NCI-H1092 (cell line): ENCODE measurements at regions not wholly inside any gene's neighbourhood (a gene's known extent, or its start where the extent isn't known, plus 50 kb on each side); places are given as distances from the start of the nearest gene placed in this dataset.

Experiments
- DNase-seq: peaks from one replicate; lab custom pipeline; 2025; lab: John Stamatoyannopoulos, UW

- no peak for DNase-seq
Measured at GRCh38 chr10:62550173-62550572, 176.0 kb downstream of the ZNF365 start.

- DNase-seq: no peak
Measured at GRCh38 chr10:62554632-62555199, 180.5 kb downstream of the ZNF365 start.

- DNase-seq: no peak
Measured at GRCh38 chr10:62559481-62560200, 185.5 kb downstream of the ZNF365 start.

GRCh38 chr10:62560201-62560819 is 186.1 kb downstream of the ZNF365 start:
- no peak for DNase-seq

GRCh38 chr10:62561151-62561550 is 187.0 kb downstream of the ZNF365 start:
- DNase-seq: no peak

GRCh38 chr10:62562101-62562500 is 187.9 kb downstream of the ZNF365 start:
- no peak for DNase-seq

GRCh38 chr10:62562795-62563194 is 188.6 kb downstream of the ZNF365 start:
- no peak for DNase-seq

- DNase-seq: no peak
Measured at GRCh38 chr10:62573929-62574328, 199.8 kb downstream of the ZNF365 start.

- no peak for DNase-seq
Measured at GRCh38 chr10:62577076-62577475, 202.9 kb downstream of the ZNF365 start.

GRCh38 chr10:62577666-62578291 is 203.6 kb downstream of the ZNF365 start:
- DNase-seq: no peak

GRCh38 chr10:62578301-62578700 is 204.1 kb downstream of the ZNF365 start:
- no peak for DNase-seq

- no peak for DNase-seq
Measured at GRCh38 chr10:62578916-62579315, 204.7 kb downstream of the ZNF365 start.

GRCh38 chr10:62580396-62580795 is 206.2 kb downstream of the ZNF365 start:
- no peak for DNase-seq

- no peak for DNase-seq
Measured at GRCh38 chr10:62581351-62581750, 207.2 kb downstream of the ZNF365 start.

GRCh38 chr10:62582101-62582705 is 208.0 kb downstream of the ZNF365 start:
- no peak for DNase-seq

- no peak for DNase-seq
Measured at GRCh38 chr10:62582804-62583208, 208.6 kb downstream of the ZNF365 start.

GRCh38 chr10:62583876-62584615 is 209.9 kb downstream of the ZNF365 start:
- no peak for DNase-seq

- DNase-seq: no peak
Measured at GRCh38 chr10:62584731-62585130, 210.6 kb downstream of the ZNF365 start.

- DNase-seq: no peak
Measured at GRCh38 chr10:62585211-62585775, 211.1 kb downstream of the ZNF365 start.

GRCh38 chr10:62587011-62587410 is 212.8 kb downstream of the ZNF365 start:
- DNase-seq: no peak

- no peak for DNase-seq
Measured at GRCh38 chr10:62588116-62588515, 213.9 kb downstream of the ZNF365 start.

GRCh38 chr10:62589689-62590088 is 214.8 kb upstream of the ADO start:
- no peak for DNase-seq
